CD4-positive, alpha-beta T cell (primary cell): ENCODE measurements at regions not wholly inside any gene's neighbourhood (a gene's known extent, or its start where the extent isn't known, plus 50 kb on each side); places are given as distances from the start of the nearest gene placed in this dataset.

ENCODE experiments used
- ATAC-seq: fragments of 200-7000 bp; cut with Tn5 transposase; one replicate; pipeline ENCODE4 v1.10.0; 2022; ENCODE audit warnings: mild to moderate bottlenecking; ENCODE audit not compliant: poor library complexity
- CTCF ChIA-PET: fragments of 350-600 bp; sonication (Branson Sonifier 250); formaldehyde crosslinking; loops from one replicate; lab custom pipeline; 2021; ENCODE audit warnings: antibody characterized with exemption, inconsistent platforms; lab: Charles Lee
- POLR2A ChIA-PET: fragments of 350-600 bp; sonication (Branson Sonifier 250); formaldehyde crosslinking; loops from one replicate; lab custom pipeline; 2021; ENCODE audit warnings: antibody characterized with exemption, inconsistent platforms; lab: Charles Lee
- DNase-seq, 14 experiments: peaks; one replicate each; pipeline ENCODE4 v3.0.0-alpha.2; 2013 to 2020; ENCODE audit warnings: mixed read lengths in 2 of 14
- H3K27ac ChIP-seq, 2 donors: one replicate each; pipeline versions ENCODE4 v1.5.1 to v1.7.0; 2013; ENCODE audit warnings: low read length in 2 of 2, low read depth in 1 of 2, mild to moderate bottlenecking in 1 of 2
- H3K27me3 ChIP-seq, 2 experiments: 1 replicate in 1 of 2; 2 replicates in 1 of 2; pipeline versions ENCODE4 v1.6.1 to v1.7.0; 2013; ENCODE audit warnings: low read length in 2 of 2, control low read depth in 1 of 2, mild to moderate bottlenecking in 1 of 2, moderate library complexity in 1 of 2; ENCODE audit not compliant: insufficient read depth in 2 of 2, control insufficient read depth in 1 of 2
- H3K36me3 ChIP-seq: one replicate; pipeline ENCODE4 v1.6.1; 2013; ENCODE audit warnings: low read length, control low read depth; ENCODE audit not compliant: insufficient read depth
- H3K4me1 ChIP-seq: one replicate; pipeline ENCODE4 v1.6.1; 2013; ENCODE audit warnings: low read length, control low read depth; ENCODE audit not compliant: insufficient read depth
- H3K4me3 ChIP-seq: one replicate; pipeline ENCODE4 v1.5.1; 2013; ENCODE audit warnings: mild to moderate bottlenecking, low read length, moderate library complexity
- H3K9me3 ChIP-seq, 2 experiments: 1 replicate in 1 of 2; 2 replicates in 1 of 2; pipeline versions ENCODE4 v1.6.1 to v1.7.0; 2013; ENCODE audit warnings: low read length in 2 of 2, mild to moderate bottlenecking in 2 of 2, control low read depth in 1 of 2, moderate library complexity in 1 of 2; ENCODE audit not compliant: control insufficient read depth in 1 of 2, insufficient read depth in 1 of 2
- H3K27ac Mint-ChIP-seq: one replicate; pipeline ENCODE4 v1.8.0; 2020; ENCODE audit warnings: mixed read lengths
- H3K27me3 Mint-ChIP-seq: one replicate; pipeline ENCODE4 v1.8.0; 2021; ENCODE audit warnings: mixed read lengths
- H3K36me3 Mint-ChIP-seq: one replicate; pipeline ENCODE4 v1.8.0; 2021; ENCODE audit warnings: low read depth, mixed read lengths
- H3K4me1 Mint-ChIP-seq: one replicate; pipeline ENCODE4 v1.8.0; 2021; ENCODE audit warnings: low read depth, mixed read lengths
- H3K4me3 Mint-ChIP-seq: one replicate; pipeline ENCODE4 v1.8.0; 2020; ENCODE audit warnings: mild to moderate bottlenecking, mixed read lengths
- H3K9me3 Mint-ChIP-seq: one replicate; pipeline ENCODE4 v1.8.0; 2020; ENCODE audit warnings: mixed read lengths
- CTCF ChIP-seq: fragments of 200-600 bp; IDR thresholded peaks from one replicate; pipeline ENCODE4 v1.8.0; 2022; ENCODE audit warnings: antibody characterized with exemption, mild to moderate bottlenecking
- intact Hi-C, 2 experiments: fragments of 100-400 bp; cut with DNase I in 1 of 2; cut with micrococcal nuclease in 1 of 2; formaldehyde crosslinking; loops; one replicate each; pipeline versions ENCODE4 v1.15.1 to v1.9.0; 2023 to 2025; cut with DNase I, micrococcal nuclease

DNA sequence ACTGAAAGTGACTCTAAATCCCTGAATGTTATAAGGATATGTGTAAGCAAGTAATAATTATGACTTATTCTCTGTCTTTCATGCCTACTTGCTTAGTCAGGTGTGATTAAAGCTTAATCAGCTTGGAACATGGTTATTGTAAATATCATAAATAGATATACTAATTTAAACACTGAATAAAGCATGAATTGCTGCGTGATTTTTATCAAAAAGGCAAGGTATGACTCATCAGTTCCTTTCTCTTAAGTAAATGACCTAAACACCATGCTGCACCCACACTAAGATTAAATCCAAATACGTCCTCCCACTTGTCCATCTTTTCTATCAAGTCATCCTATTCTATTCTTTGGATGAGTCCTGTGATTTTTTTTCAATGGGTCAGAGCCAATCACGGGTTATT, 124.6 kb upstream of the MTAP start:
- Histone ChIP-seq H3K9me3 (no peaks in the 10 kb centered on the region), H3K27ac (no peak overlapping the region), H3K4me1 (no peaks in the 10 kb centered on the region), H3K27me3 (no peaks in the 10 kb centered on the region), H3K36me3 (no peaks in the 10 kb centered on the region), H3K4me3 (no peak overlapping the region)
- ChIA-PET POLR2A (no interaction called here), CTCF (interaction anchor here (1.5 kb wide), 1 partner anchor 12 kb away, joined by 4 read pairs; no protein-coding TSS in a partner anchor)
- no peaks in the 10 kb centered on the region for H3K9me3 Mint-ChIP-seq
- no peak for ATAC-seq
- no peak for TF ChIP-seq CTCF
- no peak overlapping the region for H3K27ac Mint-ChIP-seq
- no peaks in the 10 kb centered on the region for H3K27me3 Mint-ChIP-seq
- DNase-seq, result no peak
- no peaks in the 10 kb centered on the region for H3K36me3 Mint-ChIP-seq
- intact Hi-C loops, result no loop called here
- peaks cover 4% of the 10 kb centered on the region for H3K4me1 Mint-ChIP-seq
- no peak overlapping the region for H3K4me3 Mint-ChIP-seq

GRCh38 chr9:21679432-21679831, 123.0 kb upstream of the MTAP start:
- H3K27me3 ChIP-seq, result no peaks in the 10 kb centered on the region
- Mint-ChIP-seq H3K36me3 (no peaks in the 10 kb centered on the region), H3K27ac (no peak overlapping the region), H3K9me3 (no peaks in the 10 kb centered on the region), H3K4me3 (no peak overlapping the region), H3K4me1 (peaks cover 4% of the 10 kb centered on the region), H3K27me3 (no peaks in the 10 kb centered on the region)
- no peaks in the 10 kb centered on the region for H3K36me3 ChIP-seq
- no peak for DNase-seq
- POLR2A ChIA-PET, result no interaction called here
- ATAC-seq, result no peak
- H3K4me1 ChIP-seq, result no peaks in the 10 kb centered on the region
- H3K4me3 ChIP-seq, result no peak overlapping the region
- CTCF ChIA-PET, result no interaction called here
- intact Hi-C loops, result no loop called here
- no peak overlapping the region for H3K27ac ChIP-seq
- no peaks in the 10 kb centered on the region for H3K9me3 ChIP-seq
- TF ChIP-seq CTCF, result no peak

GRCh38 chr9:21680590-21680989, 121.8 kb upstream of the MTAP start:
- H3K4me3 Mint-ChIP-seq, result no peak overlapping the region
- Histone ChIP-seq H3K9me3 (no peaks in the 10 kb centered on the region), H3K4me1 (peaks cover 3% of the 10 kb centered on the region), H3K36me3 (no peaks in the 10 kb centered on the region), H3K27me3 (no peaks in the 10 kb centered on the region), H3K27ac (no peak overlapping the region), H3K4me3 (no peak overlapping the region)
- intact Hi-C loops, result no loop called here
- DNase-seq (no peak), ATAC-seq (no peak)
- peaks cover 4% of the 10 kb centered on the region for H3K4me1 Mint-ChIP-seq
- no peaks in the 10 kb centered on the region for H3K9me3 Mint-ChIP-seq
- no peak for TF ChIP-seq CTCF
- H3K27me3 Mint-ChIP-seq, result no peaks in the 10 kb centered on the region
- H3K36me3 Mint-ChIP-seq, result no peaks in the 10 kb centered on the region
- ChIA-PET CTCF (no interaction called here), POLR2A (no interaction called here)
- H3K27ac Mint-ChIP-seq, result no peak overlapping the region
